ENCODE measurements at regions not wholly inside any gene's neighbourhood (a gene's known extent, or its start where the extent isn't known, plus 50 kb on each side); places are given as distances from the start of the nearest gene placed in this dataset.

DNA sequence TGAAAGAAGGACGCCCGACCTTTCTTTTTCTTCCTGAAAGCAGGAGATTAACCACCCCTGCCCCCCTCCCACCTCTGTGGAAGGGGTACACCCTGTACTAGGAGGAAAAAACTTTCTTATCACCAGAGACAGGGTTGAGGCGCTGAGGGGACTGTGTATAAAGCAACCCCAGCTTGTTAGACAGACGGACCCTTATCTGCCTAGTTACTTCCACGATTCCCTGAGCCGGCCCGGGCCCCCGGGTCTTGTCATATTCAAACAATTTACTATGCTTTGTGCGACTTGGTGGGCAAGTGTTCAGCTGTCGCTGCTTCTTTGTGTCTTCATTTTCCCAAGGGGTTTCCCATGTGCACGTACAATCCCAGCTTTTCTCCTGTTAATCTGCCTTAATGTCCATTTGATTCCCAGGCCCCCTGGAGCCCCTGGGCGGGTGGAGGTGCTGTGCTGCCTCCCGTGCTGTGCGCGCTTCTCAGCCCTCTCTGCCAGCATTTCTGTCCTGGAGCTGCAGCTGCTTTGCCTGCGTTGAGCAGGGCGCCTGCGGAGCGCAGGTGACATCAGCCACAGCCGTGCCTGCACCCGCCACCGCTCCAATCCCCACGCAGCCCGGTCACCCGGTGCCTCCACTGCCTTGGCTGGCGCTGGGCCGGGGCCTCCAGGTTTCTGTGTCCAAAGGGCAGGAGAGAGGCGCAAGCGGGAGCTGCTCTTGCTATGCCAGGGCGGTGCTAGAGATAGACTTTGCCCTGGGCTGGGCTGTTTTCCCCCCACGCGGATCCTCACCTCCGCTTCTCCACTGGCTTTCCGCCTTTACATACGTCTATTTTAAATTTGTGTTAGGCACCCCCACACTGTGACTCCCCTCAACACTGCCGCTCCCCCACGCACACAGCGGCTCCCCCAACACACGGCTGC, 96.2 kb downstream of the TTLL2 start:
- TF ChIP-seq EZH2 (IDR thresholded peaks at IDR 0.05; ENCODE audit: borderline replicate concordance, low read length), result no peak
- TF ChIP-seq, protein P1, sequence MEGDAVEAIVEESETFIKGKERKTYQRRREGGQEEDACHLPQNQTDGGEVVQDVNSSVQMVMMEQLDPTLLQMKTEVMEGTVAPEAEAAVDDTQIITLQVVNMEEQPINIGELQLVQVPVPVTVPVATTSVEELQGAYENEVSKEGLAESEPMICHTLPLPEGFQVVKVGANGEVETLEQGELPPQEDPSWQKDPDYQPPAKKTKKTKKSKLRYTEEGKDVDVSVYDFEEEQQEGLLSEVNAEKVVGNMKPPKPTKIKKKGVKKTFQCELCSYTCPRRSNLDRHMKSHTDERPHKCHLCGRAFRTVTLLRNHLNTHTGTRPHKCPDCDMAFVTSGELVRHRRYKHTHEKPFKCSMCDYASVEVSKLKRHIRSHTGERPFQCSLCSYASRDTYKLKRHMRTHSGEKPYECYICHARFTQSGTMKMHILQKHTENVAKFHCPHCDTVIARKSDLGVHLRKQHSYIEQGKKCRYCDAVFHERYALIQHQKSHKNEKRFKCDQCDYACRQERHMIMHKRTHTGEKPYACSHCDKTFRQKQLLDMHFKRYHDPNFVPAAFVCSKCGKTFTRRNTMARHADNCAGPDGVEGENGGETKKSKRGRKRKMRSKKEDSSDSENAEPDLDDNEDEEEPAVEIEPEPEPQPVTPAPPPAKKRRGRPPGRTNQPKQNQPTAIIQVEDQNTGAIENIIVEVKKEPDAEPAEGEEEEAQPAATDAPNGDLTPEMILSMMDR (IDR thresholded peaks at IDR 0.05; ENCODE audit: low read length), result no peak

Measured in OCI-LY1 (cell line).